Ishikawa (cell line): ENCODE measurements at regions not wholly inside any gene's neighbourhood (a gene's known extent, or its start where the extent isn't known, plus 50 kb on each side); places are given as distances from the start of the nearest gene placed in this dataset.

ENCODE experiments used
- CEBPB ChIP-seq: IDR thresholded peaks from 2 replicates; pipeline ENCODE4 v1.6.1; 2012
- CREB1 ChIP-seq: IDR thresholded peaks from 2 replicates; pipeline ENCODE4 v1.6.1; 2012; ENCODE audit warnings: low read depth
- EGR1 ChIP-seq: IDR thresholded peaks from 2 replicates; pipeline ENCODE4 v1.6.1; 2012
- EP300 ChIP-seq: IDR thresholded peaks from 2 replicates; pipeline ENCODE4 v1.6.1; 2012; ENCODE audit warnings: borderline replicate concordance
- FOXM1 ChIP-seq: IDR thresholded peaks from 2 replicates; pipeline ENCODE4 v1.6.1; 2012; ENCODE audit warnings: low read depth, borderline replicate concordance
- NFIC ChIP-seq: IDR thresholded peaks from 2 replicates; pipeline ENCODE4 v1.6.1; 2012
- RAD21 ChIP-seq: IDR thresholded peaks from 2 replicates; pipeline ENCODE4 v1.6.1; 2012; ENCODE audit warnings: low read depth
- REST ChIP-seq: IDR thresholded peaks from 2 replicates; pipeline ENCODE4 v1.6.1; 2012; ENCODE audit warnings: low read depth, mild to moderate bottlenecking
- TAF1 ChIP-seq: IDR thresholded peaks from 2 replicates; pipeline ENCODE4 v1.6.1; 2012; ENCODE audit warnings: low read depth, mild to moderate bottlenecking
- TEAD4 ChIP-seq: IDR thresholded peaks from 2 replicates; pipeline ENCODE4 v1.6.1; 2012
- YY1 ChIP-seq: IDR thresholded peaks from 2 replicates; pipeline ENCODE4 v1.6.1; 2012; ENCODE audit warnings: low read depth
- ZBTB7A ChIP-seq: IDR thresholded peaks from 2 replicates; pipeline ENCODE4 v1.6.1; 2012; ENCODE audit warnings: low read depth

GRCh38 chrX:55389376-55389775 is 62.6 kb upstream of the MAGEH1 start:
- TF ChIP-seq CREB1: no peak
- no peak for TF ChIP-seq NFIC
- TF ChIP-seq TEAD4: no peak
- no peak for TF ChIP-seq EP300
- no peak for TF ChIP-seq CEBPB
- TF ChIP-seq REST: no peak
- TF ChIP-seq TAF1: no peak
- no peak for TF ChIP-seq YY1
- TF ChIP-seq RAD21: no peak
- no peak for TF ChIP-seq FOXM1
- TF ChIP-seq EGR1: no peak
- no peak for TF ChIP-seq ZBTB7A
